PC-3 (cell line): ENCODE measurements at regions not wholly inside any gene's neighbourhood (a gene's known extent, or its start where the extent isn't known, plus 50 kb on each side); places are given as distances from the start of the nearest gene placed in this dataset.
A peak's percentile ranks its signal among the peaks of the same experiment; 100 is the strongest.

ENCODE experiments used
- ATAC-seq: fragments of 200-7000 bp; cut with Tn5 transposase; 2 replicates; pipeline ENCODE4 v1.9.1; 2020; ENCODE audit warnings: mild to moderate bottlenecking, moderate library complexity
- BruUV-seq: library from RNA; stranded (reverse); fragments of 400-500 nt; replicated peaks from 2 replicates; lab custom pipeline; 2021; lab: Mats Ljungman, UMichigan
- CTCF ChIA-PET: fragments of 300-600 bp; sonication (Branson Sonifier 250); formaldehyde crosslinking; loops from one replicate; lab custom pipeline; 2022; ENCODE audit warnings: antibody characterized with exemption; lab: Charles Lee
- POLR2A ChIA-PET: fragments of 300-600 bp; sonication (Branson Sonifier 250); formaldehyde crosslinking; loops from one replicate; lab custom pipeline; 2022; ENCODE audit warnings: antibody characterized with exemption; ENCODE audit not compliant: unreplicated experiment; lab: Charles Lee
- DNase-seq: peaks from one replicate; pipeline ENCODE4 v3.0.0-alpha.2; 2015
- H2AFZ ChIP-seq: fragments of 300-600 bp; sonication (generic); 2 replicates; pipeline ENCODE4 v1.6.0; 2016; ENCODE audit warnings: antibody characterized with exemption, low read length
- H3F3A ChIP-seq: fragments of 300-600 bp; sonication (generic); one replicate; pipeline ENCODE4 v1.6.0; 2017; ENCODE audit warnings: antibody characterized with exemption, low read length, control low read depth, mild to moderate bottlenecking; ENCODE audit not compliant: unreplicated experiment
- H3K27ac ChIP-seq: fragments of 300-600 bp; sonication (generic); 2 replicates; pipeline ENCODE4 v1.5.1; 2016; ENCODE audit warnings: mild to moderate bottlenecking, low read length
- H3K27me3 ChIP-seq: fragments of 300-600 bp; sonication (generic); 2 replicates; pipeline ENCODE4 v1.6.1; 2016; ENCODE audit warnings: low read length, mixed read lengths
- H3K36me3 ChIP-seq: fragments of 300-600 bp; sonication (generic); 2 replicates; pipeline ENCODE4 v1.6.1; 2016; ENCODE audit warnings: low read depth, mixed run types, low read length, mixed read lengths
- H3K4me1 ChIP-seq: fragments of 300-600 bp; sonication (generic); 2 replicates; pipeline ENCODE4 v1.5.1; 2016; ENCODE audit warnings: low read length; ENCODE audit not compliant: insufficient read depth
- H3K4me2 ChIP-seq: fragments of 300-600 bp; sonication (generic); 2 replicates; pipeline ENCODE4 v1.6.0; 2016; ENCODE audit warnings: low read length
- H3K4me3 ChIP-seq: fragments of 300-600 bp; sonication (generic); 2 replicates; pipeline ENCODE4 v1.5.1; 2016; ENCODE audit warnings: mild to moderate bottlenecking, low read length, mixed read lengths
- H3K79me2 ChIP-seq: fragments of 300-600 bp; sonication (generic); 2 replicates; pipeline ENCODE4 v1.6.1; 2017; ENCODE audit warnings: low read length, mixed read lengths
- H3K9ac ChIP-seq: fragments of 300-600 bp; sonication (generic); 2 replicates; pipeline ENCODE4 v1.6.0; 2016; ENCODE audit warnings: mild to moderate bottlenecking, low read length
- H3K9me2 ChIP-seq: fragments of 300-600 bp; sonication (generic); replicated peaks from 2 replicates; pipeline ENCODE4 v1.6.1; 2016; ENCODE audit warnings: mixed run types, low read length, mixed read lengths
- H3K9me3 ChIP-seq: fragments of 300-600 bp; sonication (generic); 2 replicates; pipeline ENCODE4 v1.6.1; 2016; ENCODE audit warnings: low read length, mixed read lengths
- H4K20me1 ChIP-seq: fragments of 300-600 bp; sonication (generic); 2 replicates; pipeline ENCODE4 v1.6.1; 2016; ENCODE audit warnings: low read length, mixed read lengths
- EZH2 ChIP-seq: fragments of 300-600 bp; sonication (generic); IDR thresholded peaks from one replicate; pipeline ENCODE4 v1.6.1; 2017; ENCODE audit warnings: antibody characterized with exemption, mild to moderate bottlenecking, low read length; ENCODE audit not compliant: unreplicated experiment
- EZH2phosphoT487 ChIP-seq: fragments of 300-600 bp; sonication (generic); IDR thresholded peaks from 2 replicates; pipeline ENCODE4 v1.6.1; 2018; ENCODE audit warnings: mild to moderate bottlenecking, antibody characterized with exemption, low read length, borderline replicate concordance
- intact Hi-C: fragments of 100-400 bp; cut with micrococcal nuclease; formaldehyde crosslinking; loops from 2 replicates; pipeline ENCODE4 v1.9.0; 2023
- TF ChIP-seq, protein P1 (sequence below): fragments of 300-600 bp; sonication (generic); conservative IDR thresholded peaks from 2 replicates; pipeline ENCODE4 v1.5.1; 2017; ENCODE audit warnings: antibody characterized with exemption, low read depth, mild to moderate bottlenecking, low read length

DNA sequence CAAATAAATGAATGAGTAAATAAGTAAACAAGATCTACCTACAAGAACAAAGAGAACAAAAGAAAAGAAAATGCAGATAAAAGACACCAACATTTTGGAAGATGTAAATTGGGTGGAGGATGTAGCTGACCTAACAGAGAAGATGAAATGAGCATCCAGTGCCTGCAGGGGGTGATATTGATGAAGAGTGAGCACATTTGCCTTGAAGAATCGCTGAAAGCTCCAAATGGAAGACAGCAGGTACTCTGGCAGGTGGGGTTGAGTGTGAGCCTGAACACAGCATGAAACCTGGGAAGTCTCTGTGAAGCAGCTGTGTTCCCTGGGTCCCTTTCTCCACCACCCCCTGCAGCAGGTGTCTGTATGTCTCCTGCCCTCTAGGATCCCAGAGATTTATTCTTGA is 125.6 kb downstream of the NXNL2 start:
- no peak overlapping the region for H3K4me2 ChIP-seq
- ATAC-seq (peak; percentile 45; the same call in 1 of the 2 replicates), DNase-seq (peak; percentile 69)
- TF ChIP-seq EZH2: no peak
- TF ChIP-seq, protein P1, sequence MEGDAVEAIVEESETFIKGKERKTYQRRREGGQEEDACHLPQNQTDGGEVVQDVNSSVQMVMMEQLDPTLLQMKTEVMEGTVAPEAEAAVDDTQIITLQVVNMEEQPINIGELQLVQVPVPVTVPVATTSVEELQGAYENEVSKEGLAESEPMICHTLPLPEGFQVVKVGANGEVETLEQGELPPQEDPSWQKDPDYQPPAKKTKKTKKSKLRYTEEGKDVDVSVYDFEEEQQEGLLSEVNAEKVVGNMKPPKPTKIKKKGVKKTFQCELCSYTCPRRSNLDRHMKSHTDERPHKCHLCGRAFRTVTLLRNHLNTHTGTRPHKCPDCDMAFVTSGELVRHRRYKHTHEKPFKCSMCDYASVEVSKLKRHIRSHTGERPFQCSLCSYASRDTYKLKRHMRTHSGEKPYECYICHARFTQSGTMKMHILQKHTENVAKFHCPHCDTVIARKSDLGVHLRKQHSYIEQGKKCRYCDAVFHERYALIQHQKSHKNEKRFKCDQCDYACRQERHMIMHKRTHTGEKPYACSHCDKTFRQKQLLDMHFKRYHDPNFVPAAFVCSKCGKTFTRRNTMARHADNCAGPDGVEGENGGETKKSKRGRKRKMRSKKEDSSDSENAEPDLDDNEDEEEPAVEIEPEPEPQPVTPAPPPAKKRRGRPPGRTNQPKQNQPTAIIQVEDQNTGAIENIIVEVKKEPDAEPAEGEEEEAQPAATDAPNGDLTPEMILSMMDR: peak; percentile 68
- no peaks in the 10 kb centered on the region for H3F3A ChIP-seq
- no TSS peak for BruUV-seq
- H3K9ac ChIP-seq: no peak overlapping the region
- no peak overlapping the region for H3K4me3 ChIP-seq
- no peaks in the 10 kb centered on the region for H3K4me1 ChIP-seq
- POLR2A ChIA-PET: no interaction called here
- H3K27me3 ChIP-seq: no peaks in the 10 kb centered on the region
- no peak overlapping the region for H3K27ac ChIP-seq
- no peak overlapping the region for H2AFZ ChIP-seq
- no peaks in the 10 kb centered on the region for H3K9me2 ChIP-seq
- H3K9me3 ChIP-seq: no peaks in the 10 kb centered on the region
- intact Hi-C loops: loop anchor here (5.0 to 10.0 kb wide), 2 partner anchors 66 to 117 kb away; no protein-coding TSS in a partner anchor
- H3K79me2 ChIP-seq: no peaks in the 10 kb centered on the region
- no peaks in the 10 kb centered on the region for H3K36me3 ChIP-seq
- CTCF ChIA-PET: interaction anchor here (0.5 to 1.8 kb wide), 2 partner anchors 67 to 340 kb away, joined by 3 to 6 read pairs; no protein-coding TSS in a partner anchor
- H4K20me1 ChIP-seq: no peaks in the 10 kb centered on the region

DNA sequence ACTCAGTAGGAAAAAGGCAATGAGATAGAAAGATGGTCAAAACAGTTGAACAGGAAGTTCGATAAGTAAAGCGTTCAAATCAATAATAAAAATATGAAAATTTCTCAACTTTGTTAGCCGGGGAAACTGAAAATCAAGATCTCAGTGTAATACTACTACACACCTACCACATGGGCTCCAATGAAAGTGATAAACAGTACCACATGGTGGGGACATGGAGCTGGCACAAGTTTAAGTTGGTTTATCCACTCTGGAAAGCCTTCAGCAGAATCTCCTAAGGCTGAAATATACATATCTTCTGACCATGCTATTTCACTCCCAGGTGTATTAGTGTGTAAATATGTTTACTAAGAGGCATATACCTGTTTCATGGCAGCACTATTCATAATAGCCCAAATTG is 126.8 kb downstream of the NXNL2 start:
- no peaks in the 10 kb centered on the region for H3K4me1 ChIP-seq
- no peak overlapping the region for H2AFZ ChIP-seq
- no peak overlapping the region for H3K4me3 ChIP-seq
- no peaks in the 10 kb centered on the region for H3K36me3 ChIP-seq
- no peak overlapping the region for H3K4me2 ChIP-seq
- H3F3A ChIP-seq: no peaks in the 10 kb centered on the region
- peak; percentile 62; the same call in 1 of the 2 replicates for ATAC-seq
- H3K9me2 ChIP-seq: no peaks in the 10 kb centered on the region
- peak; percentile 42 for DNase-seq
- ChIA-PET CTCF (interaction anchor here (1.8 kb wide), 1 partner anchor 339 kb away, joined by 6 read pairs; no protein-coding TSS in a partner anchor), POLR2A (no interaction called here)
- intact Hi-C loops: loop anchor here (5.0 to 10.0 kb wide), 2 partner anchors 67 to 116 kb away; no protein-coding TSS in a partner anchor
- no peaks in the 10 kb centered on the region for H3K27me3 ChIP-seq
- no peaks in the 10 kb centered on the region for H3K79me2 ChIP-seq
- no peaks in the 10 kb centered on the region for H4K20me1 ChIP-seq
- no peak overlapping the region for H3K9ac ChIP-seq
- BruUV-seq: no TSS peak
- TF ChIP-seq, protein P1: peak; percentile 48
- no peak for TF ChIP-seq EZH2phosphoT487
- H3K27ac ChIP-seq: no peak overlapping the region
- H3K9me3 ChIP-seq: no peaks in the 10 kb centered on the region

DNA sequence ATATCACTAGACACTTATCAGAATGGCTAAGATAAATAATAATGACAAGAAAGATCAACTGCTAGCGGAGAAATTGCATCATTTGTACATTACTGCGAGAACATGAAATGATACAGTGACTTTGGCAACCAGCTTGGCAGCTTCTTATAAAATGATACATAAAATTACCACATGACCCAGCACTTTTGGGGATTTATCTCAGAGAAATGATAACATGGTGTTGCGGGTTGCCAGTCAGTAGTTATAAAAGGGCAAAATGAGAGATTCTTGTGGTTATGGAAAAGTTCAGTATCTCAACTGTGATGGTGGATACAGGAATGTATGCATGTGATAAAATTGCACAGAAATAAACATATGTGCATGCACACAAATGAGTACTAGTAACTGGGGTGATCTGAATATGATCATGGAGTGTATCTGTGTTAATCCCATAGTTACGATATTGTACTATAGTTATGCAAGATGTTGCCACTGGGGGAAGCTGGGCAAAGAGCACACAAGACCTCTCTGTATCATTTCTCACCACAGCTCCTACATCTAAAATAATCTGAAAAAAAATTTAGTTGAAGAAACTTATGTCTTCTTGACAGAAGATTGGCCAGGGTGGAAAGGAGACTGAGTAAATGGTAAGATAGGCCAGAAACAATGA is 128.9 kb downstream of the NXNL2 start:
- Histone ChIP-seq H3K9ac (no peak overlapping the region), H3K79me2 (no peaks in the 10 kb centered on the region), H3K9me3 (no peaks in the 10 kb centered on the region), H2AFZ (no peak overlapping the region), H3F3A (no peaks in the 10 kb centered on the region), H3K4me3 (no peak overlapping the region), H3K9me2 (no peaks in the 10 kb centered on the region), H3K27ac (no peak overlapping the region), H3K4me1 (no peaks in the 10 kb centered on the region), H3K36me3 (no peaks in the 10 kb centered on the region), H4K20me1 (no peaks in the 10 kb centered on the region), H3K4me2 (no peak overlapping the region), H3K27me3 (no peaks in the 10 kb centered on the region)
- TF ChIP-seq, protein P1: no peak
- TF ChIP-seq EZH2 (no peak), EZH2phosphoT487 (no peak)
- no peak for ATAC-seq
- POLR2A ChIA-PET: interaction anchor here (0.6 kb wide), 1 partner anchor 1239 kb away, joined by 3 read pairs; no protein-coding TSS in a partner anchor
- CTCF ChIA-PET: no interaction called here
- intact Hi-C loops: loop anchor here (5.0 to 10.0 kb wide), 2 partner anchors 69 to 113 kb away; no protein-coding TSS in a partner anchor
- BruUV-seq: no TSS peak
- DNase-seq: no peak
